OCI-LY3 (cell line): ENCODE measurements at regions not wholly inside any gene's neighbourhood (a gene's known extent, or its start where the extent isn't known, plus 50 kb on each side); places are given as distances from the start of the nearest gene placed in this dataset.
"Not testable (repeated sequence)": the region's sequence is repeated elsewhere in the genome, so short reads cannot be mapped to it uniquely, and the experiment has no call there.

Source experiments
- H2AFZ ChIP-seq: fragments of 200-600, 300-600 bp; shearing (Covaris generic); 2 replicates; pipeline ENCODE4 v1.6.0; 2014; ENCODE audit warnings: antibody characterized with exemption, low read depth, low read length
- H3K27ac ChIP-seq: fragments of 200-600, 300-600 bp; sonication (generic); 2 replicates; pipeline ENCODE4 v1.5.1; 2014; ENCODE audit warnings: mild to moderate bottlenecking, low read length, moderate library complexity, mixed read lengths
- H3K27me3 ChIP-seq: fragments of 200-600, 300-600 bp; sonication (generic); 2 replicates; pipeline ENCODE4 v1.6.1; 2014; ENCODE audit warnings: low read depth, low read length, mixed read lengths
- H3K36me3 ChIP-seq: fragments of 200-600, 300-600 bp; sonication (generic); replicated peaks from 2 replicates; pipeline ENCODE3; 2014; ENCODE audit warnings: low read depth, low read length, mixed read lengths
- H3K4me1 ChIP-seq: fragments of 300-600, 200-600 bp; sonication (generic); 2 replicates; pipeline ENCODE4 v1.6.1; 2014; ENCODE audit warnings: low read length, mixed read lengths
- H3K4me2 ChIP-seq: fragments of 200-600, 300-600 bp; sonication (generic); 2 replicates; pipeline ENCODE4 v1.6.1; 2014; ENCODE audit warnings: low read length, mixed read lengths
- H3K4me3 ChIP-seq: fragments of 300-600, 200-600 bp; sonication (generic); 2 replicates; pipeline ENCODE4 v1.5.1; 2014; ENCODE audit warnings: antibody characterized with exemption, mild to moderate bottlenecking, low read length, moderate library complexity
- H3K79me2 ChIP-seq: fragments of 300-600, 200-600 bp; shearing (Covaris generic); 2 replicates; pipeline ENCODE4 v1.6.1; 2014; ENCODE audit warnings: mild to moderate bottlenecking, low read length, mixed read lengths
- H3K9ac ChIP-seq: fragments of 300-600, 200-600 bp; shearing (Covaris generic); 2 replicates; pipeline ENCODE4 v1.6.0; 2014; ENCODE audit warnings: mild to moderate bottlenecking, low read length, moderate library complexity
- H3K9me3 ChIP-seq: fragments of 200-600, 300-600 bp; shearing (Covaris generic); 2 replicates; pipeline ENCODE4 v1.6.1; 2014; ENCODE audit warnings: low read length, mixed read lengths; ENCODE audit not compliant: insufficient read depth
- H4K20me1 ChIP-seq: fragments of 200-600, 300-600 bp; sonication (generic); 2 replicates; pipeline ENCODE4 v1.6.1; 2016; ENCODE audit warnings: low read length, mixed read lengths; ENCODE audit not compliant: insufficient read depth
- CTCF ChIP-seq: fragments of 200-600, 300-600 bp; sonication (generic); IDR thresholded peaks from 2 replicates; pipeline ENCODE4 v1.5.1; 2014; ENCODE audit warnings: antibody characterized with exemption, low read length, low read depth
- EZH2phosphoT487 ChIP-seq: fragments of 200-600 bp; shearing (Covaris generic); IDR thresholded peaks from 2 replicates; pipeline ENCODE4 v1.6.1; 2018; ENCODE audit warnings: antibody characterized with exemption, mixed run types, low read depth

- Histone ChIP-seq H3K9ac (no peak overlapping the region), H4K20me1 (no peaks in the 10 kb centered on the region), H3K4me3 (no peak overlapping the region), H3K79me2 (no peaks in the 10 kb centered on the region), H3K27ac (no peak overlapping the region), H3K36me3 (no peaks in the 10 kb centered on the region), H3K27me3 (no peaks in the 10 kb centered on the region), H2AFZ (no peak overlapping the region), H3K4me2 (no peak overlapping the region), H3K4me1 (peaks cover 42% of the 10 kb centered on the region), H3K9me3 (no peaks in the 10 kb centered on the region; the same call in 1 of the 2 replicates)
- no peak for TF ChIP-seq EZH2phosphoT487
- no peak for TF ChIP-seq CTCF
These were observed 66.8 kb upstream of the RBPJ start for GRCh38 chr4:26253968-26254367.

DNA sequence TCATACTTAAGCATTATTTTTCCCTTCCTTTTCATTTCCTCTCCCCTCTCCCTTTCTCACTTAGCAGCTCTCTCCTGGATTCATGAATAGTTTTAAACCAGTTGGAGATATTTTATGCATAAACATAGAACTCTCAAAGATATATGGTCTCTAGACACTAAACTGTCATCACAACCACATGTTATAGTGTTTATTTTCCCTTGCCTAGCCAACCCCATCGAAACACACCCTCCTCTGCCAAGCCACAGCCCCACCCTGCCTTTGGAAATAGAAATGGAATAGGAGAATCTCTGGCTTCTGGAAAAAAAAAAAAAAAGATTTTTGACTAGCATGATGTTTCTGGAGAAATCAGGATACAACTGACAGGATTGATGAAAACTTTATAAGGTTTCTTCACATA is 64.8 kb upstream of the RBPJ start:
- no peaks in the 10 kb centered on the region for H3K36me3 ChIP-seq
- H3K4me3 ChIP-seq: no peak overlapping the region

GRCh38 chr4:26257444-26257843 is 63.4 kb upstream of the RBPJ start:
- H3K4me3 ChIP-seq: peak overlapping the region; percentile 47
- not testable (repeated sequence) for H3K36me3 ChIP-seq, H3K79me2 ChIP-seq, H2AFZ ChIP-seq, H3K27me3 ChIP-seq, H3K9me3 ChIP-seq, H4K20me1 ChIP-seq
- peak overlapping the region; percentile 44; the same call in 1 of the 2 replicates for H3K9ac ChIP-seq
- peak overlapping the region; percentile 92 for H3K27ac ChIP-seq
- peak overlapping the region; percentile 78 for H3K4me2 ChIP-seq
- peaks cover 54% of the 10 kb centered on the region for H3K4me1 ChIP-seq

More for the DNA sequence above, 64.8 kb upstream of the RBPJ start:
- no peaks in the 10 kb centered on the region for H3K79me2 ChIP-seq
- no peak overlapping the region for H3K9ac ChIP-seq
- TF ChIP-seq EZH2phosphoT487: no peak
- no peak for TF ChIP-seq CTCF
- H3K4me1 ChIP-seq: peaks cover 46% of the 10 kb centered on the region
- H3K9me3 ChIP-seq: no peaks in the 10 kb centered on the region; the same call in 1 of the 2 replicates
- H3K4me2 ChIP-seq: no peak overlapping the region
- no peak overlapping the region for H2AFZ ChIP-seq
- no peaks in the 10 kb centered on the region for H4K20me1 ChIP-seq
- H3K27ac ChIP-seq: no peak overlapping the region
- no peaks in the 10 kb centered on the region for H3K27me3 ChIP-seq

- Histone ChIP-seq H2AFZ (no peak overlapping the region), H3K79me2 (no peaks in the 10 kb centered on the region), H3K27ac (peak overlapping the region; percentile 92), H3K9ac (peak overlapping the region; percentile 44; the same call in 1 of the 2 replicates), H3K27me3 (no peaks in the 10 kb centered on the region), H3K36me3 (no peaks in the 10 kb centered on the region), H3K4me2 (peak overlapping the region; percentile 78), H3K9me3 (no peaks in the 10 kb centered on the region; the same call in 1 of the 2 replicates), H4K20me1 (no peaks in the 10 kb centered on the region), H3K4me3 (peak overlapping the region; percentile 47), H3K4me1 (peaks cover 54% of the 10 kb centered on the region)
- TF ChIP-seq CTCF (no peak), EZH2phosphoT487 (no peak)
These were observed 63.0 kb upstream of the RBPJ start for GRCh38 chr4:26257850-26258249.

GRCh38 chr4:26260571-26260970 is 60.2 kb upstream of the RBPJ start:
- H2AFZ ChIP-seq: no peak overlapping the region
- no peak overlapping the region for H3K4me3 ChIP-seq
- H3K4me1 ChIP-seq: peaks cover 53% of the 10 kb centered on the region
- no peaks in the 10 kb centered on the region for H3K27me3 ChIP-seq
- no peak overlapping the region for H3K27ac ChIP-seq
- TF ChIP-seq EZH2phosphoT487 (no peak), CTCF (no peak)
- no peak overlapping the region for H3K9ac ChIP-seq
- 0 out of 2 replicates have a peak overlapping the region, but pooled peaks have one; percentile 31 for H3K4me2 ChIP-seq
- no peaks in the 10 kb centered on the region for H4K20me1 ChIP-seq
- no peaks in the 10 kb centered on the region for H3K36me3 ChIP-seq
- H3K9me3 ChIP-seq: no peaks in the 10 kb centered on the region; the same call in 1 of the 2 replicates
- no peaks in the 10 kb centered on the region for H3K79me2 ChIP-seq
